ENCODE measurements at regions not wholly inside any gene's neighbourhood (a gene's known extent, or its start where the extent isn't known, plus 50 kb on each side); places are given as distances from the start of the nearest gene placed in this dataset.

- no peak overlapping the region for H3K4me2 ChIP-seq
- Mint-ChIP-seq H3K4me3 (no peak overlapping the region), H3K27me3 (ENCODE audit: insufficient read depth, low read depth, poor library complexity) (peaks cover 14% of the 10 kb centered on the region), H3K4me1 (peaks cover 7% of the 10 kb centered on the region), H3K36me3 (ENCODE audit: low read depth) (no peaks in the 10 kb centered on the region), H3K27ac (no peak overlapping the region), H3K9me3 (peaks cover 5% of the 10 kb centered on the region)
- DNase-seq (ENCODE audit: low spot score), result no peak
- no peaks in the 10 kb centered on the region for H3K9me2 ChIP-seq (ENCODE audit: insufficient read depth)
- no peak overlapping the region for H3K27ac ChIP-seq (ENCODE audit: low read depth)
- no peak for TF ChIP-seq CREB1 (CRISPR knock-in tag; IDR thresholded peaks at IDR 0.05; ENCODE audit: low read depth)
- no peak for TF ChIP-seq REST (IDR thresholded peaks at IDR 0.05; ENCODE audit: unreplicated experiment)
- no peak for TF ChIP-seq EZH2phosphoT487 (IDR thresholded peaks at IDR 0.05; ENCODE audit: unreplicated experiment)
- no peak for TF ChIP-seq ETS1 (IDR thresholded peaks at IDR 0.05)
- no peak for TF ChIP-seq JUNB (IDR thresholded peaks at IDR 0.05; ENCODE audit: unreplicated experiment)
- TF ChIP-seq EZH2 (IDR thresholded peaks at IDR 0.05; ENCODE audit: low read depth, unreplicated experiment), result no peak
- no peak for TF ChIP-seq STAT1 (IDR thresholded peaks at IDR 0.05; ENCODE audit: unreplicated experiment)
- H4K20me1 ChIP-seq (replicated peaks; ENCODE audit: insufficient read depth), result no peaks in the 10 kb centered on the region
- no peaks in the 10 kb centered on the region for H3K79me2 ChIP-seq (replicated peaks; ENCODE audit: insufficient read depth)
- H2AFZ ChIP-seq, result no peak overlapping the region
- H3K4me1 ChIP-seq (ENCODE audit: insufficient read depth), result no peaks in the 10 kb centered on the region
- H3K27me3 ChIP-seq (ENCODE audit: insufficient read depth), result no peaks in the 10 kb centered on the region
- ATAC-seq, result no peak
- no peak overlapping the region for H3K4me3 ChIP-seq
- H3F3A ChIP-seq (replicated peaks; ENCODE audit: low read depth), result no peaks in the 10 kb centered on the region
- H3K36me3 ChIP-seq (ENCODE audit: insufficient read depth), result no peaks in the 10 kb centered on the region
Observed at GRCh38 chr22:48101704-48102103, 1339.3 kb downstream of the TBC1D22A start.

- Mint-ChIP-seq H3K36me3 (ENCODE audit: low read depth) (no peaks in the 10 kb centered on the region), H3K4me3 (no peak overlapping the region), H3K4me1 (peaks cover 10% of the 10 kb centered on the region), H3K9me3 (peaks cover 5% of the 10 kb centered on the region), H3K27me3 (ENCODE audit: insufficient read depth, low read depth, poor library complexity) (peaks cover 13% of the 10 kb centered on the region), H3K27ac (no peak overlapping the region)
- ATAC-seq (no peak), DNase-seq (ENCODE audit: low spot score) (no peak)
- no peaks in the 10 kb centered on the region for H3K79me2 ChIP-seq (replicated peaks; ENCODE audit: insufficient read depth)
- H3K4me1 ChIP-seq (ENCODE audit: insufficient read depth), result no peaks in the 10 kb centered on the region
- H3F3A ChIP-seq (replicated peaks; ENCODE audit: low read depth), result no peaks in the 10 kb centered on the region
- H2AFZ ChIP-seq, result no peak overlapping the region
- no peaks in the 10 kb centered on the region for H3K36me3 ChIP-seq (ENCODE audit: insufficient read depth)
- H3K27me3 ChIP-seq (ENCODE audit: insufficient read depth), result no peaks in the 10 kb centered on the region
- no peak overlapping the region for H3K27ac ChIP-seq (ENCODE audit: low read depth)
- no peaks in the 10 kb centered on the region for H4K20me1 ChIP-seq (replicated peaks; ENCODE audit: insufficient read depth)
- no peak overlapping the region for H3K4me2 ChIP-seq
- H3K4me3 ChIP-seq, result no peak overlapping the region
- H3K9me2 ChIP-seq (ENCODE audit: insufficient read depth), result no peaks in the 10 kb centered on the region
- TF ChIP-seq STAT1 (IDR thresholded peaks at IDR 0.05; ENCODE audit: unreplicated experiment), result no peak
- no peak for TF ChIP-seq EZH2phosphoT487 (IDR thresholded peaks at IDR 0.05; ENCODE audit: unreplicated experiment)
- TF ChIP-seq POLR2AphosphoS5 (IDR thresholded peaks at IDR 0.05; ENCODE audit: low read depth), result no peak
- TF ChIP-seq JUNB (IDR thresholded peaks at IDR 0.05; ENCODE audit: unreplicated experiment), result no peak
- TF ChIP-seq ETS1 (IDR thresholded peaks at IDR 0.05), result no peak
- TF ChIP-seq EZH2 (IDR thresholded peaks at IDR 0.05; ENCODE audit: low read depth, unreplicated experiment), result no peak
- no peak for TF ChIP-seq CTCF (conservative IDR thresholded peaks at IDR 0.05; ENCODE audit: low read depth in 2 of 2)
Observed at GRCh38 chr22:48100685-48101417, 1338.4 kb downstream of the TBC1D22A start.

All from GM23338 (cell line).